ENCODE measurements at regions not wholly inside any gene's neighbourhood (a gene's known extent, or its start where the extent isn't known, plus 50 kb on each side); places are given as distances from the start of the nearest gene placed in this dataset.
"Not testable (repeated sequence)": the region's sequence is repeated elsewhere in the genome, so short reads cannot be mapped to it uniquely, and the experiment has no call there.

GRCh38 chr6:6962699-6963098 lies 145.1 kb upstream of the RREB1 start:
- Histone ChIP-seq H3K27ac (no peak overlapping the region), H3K36me3 (no peaks in the 10 kb centered on the region), H3K27me3 (ENCODE audit: low read depth) (no peaks in the 10 kb centered on the region), H3K4me3 (no peak overlapping the region), H3K9me3 (no peaks in the 10 kb centered on the region), H3K4me1 (no peaks in the 10 kb centered on the region)
- DNase-seq (no peak), ATAC-seq (no peak)
- no peak for TF ChIP-seq CTCF (IDR thresholded peaks at IDR 0.05)
- intact Hi-C loops (cut with DNase I) = no loop called here

GRCh38 chr6:6963390-6963789 lies 144.4 kb upstream of the RREB1 start:
- H3K4me3 ChIP-seq; intact Hi-C loops (cut with DNase I): not testable (repeated sequence)

GRCh38 chr6:6964675-6965074 lies 143.1 kb upstream of the RREB1 start:
- H3K27me3 ChIP-seq (ENCODE audit: low read depth) = no peaks in the 10 kb centered on the region
- no peaks in the 10 kb centered on the region for H3K9me3 ChIP-seq
- no peaks in the 10 kb centered on the region for H3K36me3 ChIP-seq
- H3K4me1 ChIP-seq = no peaks in the 10 kb centered on the region
- ATAC-seq (no peak), DNase-seq (no peak)
- intact Hi-C loops (cut with DNase I) = no loop called here
- no peak for TF ChIP-seq CTCF (IDR thresholded peaks at IDR 0.05)
- no peak overlapping the region for H3K4me3 ChIP-seq
- no peak overlapping the region for H3K27ac ChIP-seq

More at GRCh38 chr6:6963390-6963789, 144.4 kb upstream of the RREB1 start:
- not testable (repeated sequence) for H3K4me1 ChIP-seq; H3K27me3 ChIP-seq (ENCODE audit: low read depth); ATAC-seq; H3K36me3 ChIP-seq; H3K27ac ChIP-seq; H3K9me3 ChIP-seq; DNase-seq

DNA sequence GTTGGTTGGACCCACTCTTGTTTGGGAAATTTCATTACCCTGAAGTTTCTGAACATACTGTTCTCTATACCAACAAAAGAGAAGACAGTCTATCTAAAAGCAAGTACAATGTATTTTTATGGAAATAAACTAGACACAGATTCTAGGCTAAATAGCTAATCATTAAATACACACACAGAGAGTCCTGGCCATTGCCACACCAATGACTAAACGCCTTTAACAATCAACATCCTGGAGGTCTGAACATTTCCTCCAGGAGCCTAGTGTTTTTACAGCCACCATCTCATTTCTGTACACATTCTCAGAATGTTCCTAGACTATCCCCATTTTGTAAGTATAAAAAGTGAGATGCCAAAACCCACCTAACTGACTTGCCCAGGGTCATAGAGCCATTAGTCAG lies 141.6 kb upstream of the RREB1 start:
- H3K9me3 ChIP-seq = no peaks in the 10 kb centered on the region
- no peaks in the 10 kb centered on the region for H3K36me3 ChIP-seq
- ATAC-seq = no peak
- intact Hi-C loops (cut with DNase I) = no loop called here
- H3K27me3 ChIP-seq (ENCODE audit: low read depth) = no peaks in the 10 kb centered on the region
- H3K4me3 ChIP-seq = no peak overlapping the region
- H3K4me1 ChIP-seq = no peaks in the 10 kb centered on the region
- no peak for DNase-seq
- no peak for TF ChIP-seq CTCF (IDR thresholded peaks at IDR 0.05)
- H3K27ac ChIP-seq = no peak overlapping the region

- no peaks in the 10 kb centered on the region for H3K27me3 ChIP-seq (ENCODE audit: low read depth)
- no peaks in the 10 kb centered on the region for H3K36me3 ChIP-seq
- no peak overlapping the region for H3K4me3 ChIP-seq
- intact Hi-C loops (cut with DNase I) = no loop called here
- ATAC-seq (no peak), DNase-seq (no peak)
- H3K27ac ChIP-seq = no peak overlapping the region
- no peaks in the 10 kb centered on the region for H3K4me1 ChIP-seq
- no peaks in the 10 kb centered on the region for H3K9me3 ChIP-seq
- no peak for TF ChIP-seq CTCF (IDR thresholded peaks at IDR 0.05)
Observed at GRCh38 chr6:6966569-6966968, 141.2 kb upstream of the RREB1 start.

DNA sequence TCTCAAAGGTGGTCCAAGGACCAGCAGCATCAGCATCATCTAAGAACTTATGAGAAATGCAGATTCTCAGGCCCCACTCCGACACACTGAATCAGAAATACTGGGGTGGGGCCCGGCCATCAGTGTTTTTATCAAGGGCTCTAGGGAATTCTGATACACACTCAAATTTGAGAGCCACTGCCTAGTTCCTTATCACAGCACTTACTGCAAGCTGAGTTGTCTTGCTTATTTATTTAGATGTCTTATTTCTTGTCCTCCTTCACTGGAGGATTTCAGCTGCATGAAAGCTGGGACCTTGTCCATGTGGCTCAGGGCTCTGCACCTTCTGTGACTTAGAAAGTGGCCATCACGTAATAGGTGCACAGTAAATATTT lies 139.4 kb upstream of the RREB1 start:
- H3K4me3 ChIP-seq = no peak overlapping the region
- no peak for TF ChIP-seq CTCF (IDR thresholded peaks at IDR 0.05)
- DNase-seq = no peak
- H3K4me1 ChIP-seq = no peaks in the 10 kb centered on the region
- H3K27ac ChIP-seq = no peak overlapping the region
- H3K36me3 ChIP-seq = no peaks in the 10 kb centered on the region
- H3K27me3 ChIP-seq (ENCODE audit: low read depth) = no peaks in the 10 kb centered on the region
- H3K9me3 ChIP-seq = no peaks in the 10 kb centered on the region
- no peak for ATAC-seq
- intact Hi-C loops (cut with DNase I) = no loop called here
